ENCODE measurements at regions not wholly inside any gene's neighbourhood (a gene's known extent, or its start where the extent isn't known, plus 50 kb on each side); places are given as distances from the start of the nearest gene placed in this dataset.

- Histone ChIP-seq H3K4me3 (ENCODE audit: low read length in 2 of 2) (no peak overlapping the region), H3K27me3 (ENCODE audit: insufficient read depth, low read length) (no peaks in the 10 kb centered on the region), H3K4me1 (ENCODE audit: insufficient read depth, low read length) (no peaks in the 10 kb centered on the region), H3K36me3 (ENCODE audit: insufficient read depth, low read length) (no peaks in the 10 kb centered on the region), H3K9me3 (ENCODE audit: control insufficient read depth in 1 of 2, low read length in 2 of 2) (no peaks in the 10 kb centered on the region), H3K27ac (ENCODE audit: low read depth, low read length) (no peak overlapping the region)
- DNase-seq, result no peak
- Mint-ChIP-seq H3K9me3 (peaks cover 0 to 15% (median 5%) of the 10 kb centered on the region in 8 donors), H3K4me3 (no peak overlapping the region), H3K27me3 (peaks cover 0 to 1% of the 10 kb centered on the region in 2 donors), H3K36me3 (no peaks in the 10 kb centered on the region), H3K4me1 (no peaks in the 10 kb centered on the region), H3K27ac (no peak overlapping the region)
- POLR2A ChIA-PET (ENCODE audit: partially characterized antibody), result no interaction called here
- intact Hi-C loops (cut with micrococcal nuclease), result no loop called here
- CTCF ChIA-PET (ENCODE audit: partially characterized antibody), result no interaction called here
Measured at GRCh38 chr10:129161150-129161549, 305.9 kb upstream of the MGMT start.

- no peak overlapping the region for H3K27ac ChIP-seq (ENCODE audit: low read depth, low read length)
- Mint-ChIP-seq H3K27me3 (peaks cover 0 to 2% of the 10 kb centered on the region in 2 donors), H3K9me3 (peaks cover 0 to 9% (median 0%) of the 10 kb centered on the region in 8 donors), H3K27ac (no peak overlapping the region), H3K4me3 (no peak overlapping the region), H3K36me3 (no peaks in the 10 kb centered on the region), H3K4me1 (no peaks in the 10 kb centered on the region)
- H3K27me3 ChIP-seq (ENCODE audit: insufficient read depth, low read length), result no peaks in the 10 kb centered on the region
- no peak overlapping the region for H3K4me3 ChIP-seq (ENCODE audit: low read length in 2 of 2)
- no peaks in the 10 kb centered on the region for H3K36me3 ChIP-seq (ENCODE audit: insufficient read depth, low read length)
- ChIA-PET POLR2A (ENCODE audit: partially characterized antibody) (no interaction called here), CTCF (ENCODE audit: partially characterized antibody) (no interaction called here)
- no peaks in the 10 kb centered on the region for H3K9me3 ChIP-seq (ENCODE audit: control insufficient read depth in 1 of 2, low read length in 2 of 2)
- intact Hi-C loops (cut with micrococcal nuclease), result no loop called here
- H3K4me1 ChIP-seq (ENCODE audit: insufficient read depth, low read length), result no peaks in the 10 kb centered on the region
- no peak for DNase-seq
Measured at GRCh38 chr10:129163531-129163930, 303.5 kb upstream of the MGMT start.

DNA sequence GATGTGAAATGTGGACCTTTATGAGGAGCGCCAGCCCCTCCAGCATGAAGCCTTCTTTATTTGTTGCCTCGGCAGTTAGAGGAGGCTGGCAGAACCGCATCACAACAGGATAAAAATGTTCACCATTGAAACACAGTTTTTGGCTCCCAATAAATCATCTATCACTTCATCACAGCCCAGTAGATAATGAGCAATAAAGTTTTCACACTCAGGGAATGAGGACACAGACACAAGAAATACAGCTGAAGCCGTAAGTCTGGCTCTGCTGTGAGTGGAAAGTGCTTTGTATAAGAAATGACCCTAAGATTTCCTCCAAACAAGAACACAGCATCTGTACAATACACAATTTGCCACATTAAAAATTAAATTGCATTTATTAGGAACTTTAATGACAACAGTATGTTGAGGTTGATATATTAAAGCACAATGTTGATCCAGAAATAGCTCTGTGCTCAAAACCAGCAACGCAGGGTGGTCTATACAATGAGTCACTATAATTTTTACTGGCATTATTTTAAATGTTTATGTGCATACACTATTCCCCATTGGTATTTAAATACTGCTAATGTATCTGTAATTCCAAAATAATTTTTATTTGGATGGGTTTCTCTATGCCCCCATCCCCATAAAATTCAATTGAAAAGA, 301.8 kb upstream of the MGMT start:
- Histone ChIP-seq H3K27me3 (ENCODE audit: insufficient read depth, low read length) (no peaks in the 10 kb centered on the region), H3K36me3 (ENCODE audit: insufficient read depth, low read length) (no peaks in the 10 kb centered on the region), H3K27ac (ENCODE audit: low read depth, low read length) (no peak overlapping the region), H3K4me1 (ENCODE audit: insufficient read depth, low read length) (no peaks in the 10 kb centered on the region), H3K9me3 (ENCODE audit: control insufficient read depth in 1 of 2, low read length in 2 of 2) (no peaks in the 10 kb centered on the region), H3K4me3 (ENCODE audit: low read length in 2 of 2) (no peak overlapping the region)
- peaks cover 0 to 6% (median 0%) of the 10 kb centered on the region in 8 donors for H3K9me3 Mint-ChIP-seq
- POLR2A ChIA-PET (ENCODE audit: partially characterized antibody), result no interaction called here
- no peaks in the 10 kb centered on the region for H3K4me1 Mint-ChIP-seq
- CTCF ChIA-PET (ENCODE audit: partially characterized antibody), result no interaction called here
- no peak overlapping the region for H3K4me3 Mint-ChIP-seq
- intact Hi-C loops (cut with micrococcal nuclease), result no loop called here
- H3K27me3 Mint-ChIP-seq, result peaks cover 0 to 2% of the 10 kb centered on the region in 2 donors
- no peak for DNase-seq
- no peak overlapping the region for H3K27ac Mint-ChIP-seq
- H3K36me3 Mint-ChIP-seq, result no peaks in the 10 kb centered on the region

GRCh38 chr10:129165770-129166169, 301.3 kb upstream of the MGMT start:
- Histone ChIP-seq H3K9me3 (ENCODE audit: control insufficient read depth in 1 of 2, low read length in 2 of 2) (no peaks in the 10 kb centered on the region), H3K4me3 (ENCODE audit: low read length in 2 of 2) (no peak overlapping the region), H3K4me1 (ENCODE audit: insufficient read depth, low read length) (no peaks in the 10 kb centered on the region), H3K36me3 (ENCODE audit: insufficient read depth, low read length) (no peaks in the 10 kb centered on the region), H3K27ac (ENCODE audit: low read depth, low read length) (no peak overlapping the region), H3K27me3 (ENCODE audit: insufficient read depth, low read length) (no peaks in the 10 kb centered on the region)
- intact Hi-C loops (cut with micrococcal nuclease), result no loop called here
- Mint-ChIP-seq H3K27me3 (peaks cover 0 to 2% of the 10 kb centered on the region in 2 donors), H3K4me3 (no peak overlapping the region), H3K27ac (no peak overlapping the region), H3K4me1 (no peaks in the 10 kb centered on the region), H3K9me3 (peaks cover 0 to 6% (median 0%) of the 10 kb centered on the region in 8 donors), H3K36me3 (no peaks in the 10 kb centered on the region)
- CTCF ChIA-PET (ENCODE audit: partially characterized antibody), result no interaction called here
- POLR2A ChIA-PET (ENCODE audit: partially characterized antibody), result no interaction called here
- DNase-seq, result no peak

GRCh38 chr10:129168660-129169059, 298.4 kb upstream of the MGMT start:
- POLR2A ChIA-PET (ENCODE audit: partially characterized antibody), result no interaction called here
- no peaks in the 10 kb centered on the region for H3K4me1 Mint-ChIP-seq
- H3K9me3 ChIP-seq (ENCODE audit: control insufficient read depth in 1 of 2, low read length in 2 of 2), result no peaks in the 10 kb centered on the region
- H3K36me3 Mint-ChIP-seq, result no peaks in the 10 kb centered on the region
- no peak overlapping the region for H3K4me3 ChIP-seq (ENCODE audit: low read length in 2 of 2)
- no peak overlapping the region for H3K4me3 Mint-ChIP-seq
- DNase-seq, result no peak
- no peaks in the 10 kb centered on the region for H3K27me3 ChIP-seq (ENCODE audit: insufficient read depth, low read length)
- no peaks in the 10 kb centered on the region for H3K36me3 ChIP-seq (ENCODE audit: insufficient read depth, low read length)
- no peak overlapping the region for H3K27ac ChIP-seq (ENCODE audit: low read depth, low read length)
- CTCF ChIA-PET (ENCODE audit: partially characterized antibody), result no interaction called here
- no peaks in the 10 kb centered on the region for H3K9me3 Mint-ChIP-seq
- no peaks in the 10 kb centered on the region for H3K4me1 ChIP-seq (ENCODE audit: insufficient read depth, low read length)
- intact Hi-C loops (cut with micrococcal nuclease), result no loop called here
- H3K27me3 Mint-ChIP-seq, result peaks cover 0 to 2% of the 10 kb centered on the region in 2 donors
- no peak overlapping the region for H3K27ac Mint-ChIP-seq

- H3K4me3 ChIP-seq (ENCODE audit: low read length in 2 of 2), result no peak overlapping the region
- Mint-ChIP-seq H3K9me3 (no peaks in the 10 kb centered on the region), H3K4me3 (no peak overlapping the region), H3K4me1 (no peaks in the 10 kb centered on the region), H3K27ac (no peak overlapping the region), H3K27me3 (peaks cover 0 to 2% of the 10 kb centered on the region in 2 donors), H3K36me3 (no peaks in the 10 kb centered on the region)
- H3K9me3 ChIP-seq (ENCODE audit: control insufficient read depth in 1 of 2, low read length in 2 of 2), result no peaks in the 10 kb centered on the region
- H3K36me3 ChIP-seq (ENCODE audit: insufficient read depth, low read length), result no peaks in the 10 kb centered on the region
- H3K4me1 ChIP-seq (ENCODE audit: insufficient read depth, low read length), result no peaks in the 10 kb centered on the region
- no peak for DNase-seq
- POLR2A ChIA-PET (ENCODE audit: partially characterized antibody), result no interaction called here
- CTCF ChIA-PET (ENCODE audit: partially characterized antibody), result no interaction called here
- H3K27ac ChIP-seq (ENCODE audit: low read depth, low read length), result no peak overlapping the region
- intact Hi-C loops (cut with micrococcal nuclease), result no loop called here
- H3K27me3 ChIP-seq (ENCODE audit: insufficient read depth, low read length), result no peaks in the 10 kb centered on the region
Measured at GRCh38 chr10:129169115-129169514, 297.9 kb upstream of the MGMT start.

- H3K27me3 ChIP-seq (ENCODE audit: insufficient read depth, low read length), result no peaks in the 10 kb centered on the region
- H3K27ac Mint-ChIP-seq, result no peak overlapping the region
- H3K4me1 ChIP-seq (ENCODE audit: insufficient read depth, low read length), result no peaks in the 10 kb centered on the region
- no peaks in the 10 kb centered on the region for H3K9me3 ChIP-seq (ENCODE audit: control insufficient read depth in 1 of 2, low read length in 2 of 2)
- ChIA-PET CTCF (ENCODE audit: partially characterized antibody) (no interaction called here), POLR2A (ENCODE audit: partially characterized antibody) (no interaction called here)
- no peak overlapping the region for H3K27ac ChIP-seq (ENCODE audit: low read depth, low read length)
- H3K4me3 Mint-ChIP-seq, result no peak overlapping the region
- intact Hi-C loops (cut with micrococcal nuclease), result no loop called here
- H3K36me3 ChIP-seq (ENCODE audit: insufficient read depth, low read length), result no peaks in the 10 kb centered on the region
- H3K36me3 Mint-ChIP-seq, result no peaks in the 10 kb centered on the region
- peaks cover 0 to 2% of the 10 kb centered on the region in 2 donors for H3K27me3 Mint-ChIP-seq
- H3K4me3 ChIP-seq (ENCODE audit: low read length in 2 of 2), result no peak overlapping the region
- H3K9me3 Mint-ChIP-seq, result no peaks in the 10 kb centered on the region
- DNase-seq, result no peak
- no peaks in the 10 kb centered on the region for H3K4me1 Mint-ChIP-seq
Measured at GRCh38 chr10:129170812-129171211, 296.2 kb upstream of the MGMT start.

DNA sequence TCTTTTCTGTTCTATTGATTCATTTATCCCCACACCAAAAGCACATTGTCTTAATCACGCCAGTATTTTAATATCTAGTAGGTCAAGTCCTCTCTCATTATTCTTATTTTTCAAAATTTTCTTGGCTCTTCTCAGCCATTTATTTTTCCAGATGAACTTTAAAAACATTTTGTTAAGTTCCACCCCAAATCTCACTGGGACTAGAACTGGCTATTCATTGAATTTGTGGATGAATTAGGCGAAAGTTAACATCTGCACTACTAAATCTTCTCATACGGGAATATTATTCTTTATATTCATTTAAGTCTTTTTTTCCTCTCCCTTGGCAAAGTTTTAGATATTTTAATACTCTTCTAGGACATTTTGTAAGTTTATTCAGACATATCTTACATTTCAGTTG, 295.2 kb upstream of the MGMT start:
- Mint-ChIP-seq H3K4me3 (no peak overlapping the region), H3K9me3 (no peaks in the 10 kb centered on the region), H3K36me3 (no peaks in the 10 kb centered on the region), H3K27me3 (peaks cover 2 to 3% of the 10 kb centered on the region in 2 donors), H3K4me1 (no peaks in the 10 kb centered on the region), H3K27ac (no peak overlapping the region)
- no peak for DNase-seq
- H3K9me3 ChIP-seq (ENCODE audit: control insufficient read depth in 1 of 2, low read length in 2 of 2), result no peaks in the 10 kb centered on the region
- H3K4me1 ChIP-seq (ENCODE audit: insufficient read depth, low read length), result no peaks in the 10 kb centered on the region
- POLR2A ChIA-PET (ENCODE audit: partially characterized antibody), result no interaction called here
- H3K36me3 ChIP-seq (ENCODE audit: insufficient read depth, low read length), result no peaks in the 10 kb centered on the region
- no peaks in the 10 kb centered on the region for H3K27me3 ChIP-seq (ENCODE audit: insufficient read depth, low read length)
- H3K4me3 ChIP-seq (ENCODE audit: low read length in 2 of 2), result no peak overlapping the region
- CTCF ChIA-PET (ENCODE audit: partially characterized antibody), result no interaction called here
- no peak overlapping the region for H3K27ac ChIP-seq (ENCODE audit: low read depth, low read length)
- intact Hi-C loops (cut with micrococcal nuclease), result no loop called here

All from CD4-positive, alpha-beta memory T cell (primary cell).